Psoas muscle (tissue), 7 donors: ENCODE measurements at regions not wholly inside any gene's neighbourhood (a gene's known extent, or its start where the extent isn't known, plus 50 kb on each side); places are given as distances from the start of the nearest gene placed in this dataset.

ENCODE experiments used
- ATAC-seq, 4 donors: fragments of 200-7000 bp; cut with Tn5 transposase; one replicate each; pipeline ENCODE4 v1.9.1; 2020; ENCODE audit warnings: moderate library complexity in 3 of 4, mild to moderate bottlenecking in 2 of 4
- DNase-seq, 2 donors: peaks; one replicate each; pipeline ENCODE4 v3.0.0-alpha.2; 2020
- H3K27ac ChIP-seq: fragments of 200-600 bp; one replicate; pipeline ENCODE4 v1.8.0; 2022
- H3K27me3 ChIP-seq, 3 donors: fragments of 200-600 bp in 1 of 3; one replicate each; pipeline versions ENCODE4 v1.6.1 to v1.8.0; 2013 to 2022; ENCODE audit warnings: low read length in 2 of 3, mild to moderate bottlenecking in 2 of 3, moderate library complexity in 1 of 3; ENCODE audit not compliant: insufficient read depth in 3 of 3
- H3K36me3 ChIP-seq, 2 donors: fragments of 200-600 bp in 1 of 2; one replicate each; pipeline versions ENCODE4 v1.6.1 to v1.8.0; 2013 to 2022; ENCODE audit warnings: low read depth in 1 of 2, mild to moderate bottlenecking in 1 of 2, moderate library complexity in 1 of 2; ENCODE audit not compliant: insufficient read depth in 1 of 2
- H3K4me1 ChIP-seq: fragments of 200-600 bp; one replicate; pipeline ENCODE4 v1.8.0; 2022
- H3K4me3 ChIP-seq: fragments of 200-600 bp; one replicate; pipeline ENCODE4 v1.8.0; 2022; ENCODE audit warnings: mild to moderate bottlenecking
- H3K9me3 ChIP-seq: fragments of 200-600 bp; one replicate; pipeline ENCODE4 v1.8.0; 2022
- CTCF ChIP-seq: fragments of 200-600 bp; IDR thresholded peaks from one replicate; pipeline ENCODE4 v1.8.0; 2022; ENCODE audit warnings: antibody characterized with exemption
- WGBS, 3 donors: extraction: QIAGEN DNeasy Blood & Tissue Kit; methylation state at CpG; one replicate each; pipeline versions ENCODE4 v1.1.6 to v1.1.7; 2013; 5-methylcytosine and 5-hydroxymethylcytosine counted together
- intact Hi-C, 2 donors: fragments of 100-400 bp; cut with DNase I; formaldehyde crosslinking; loops; one replicate each; pipeline versions ENCODE4 v1.11.0 to v1.14.2; 2022
- donor health status: healthy with polysubstance abuse.
- donor health status: DM: no; HTN: no; CAD: no; lungs with moderate emphysema.
- donor health status: Bipolar disorder and iron deficiency.
- donor health status: healthy.
- donor health status: DM: yes; HTN: yes; CAD: no.
- donor health status: DM: no; HTN: no; CAD: no.
- donor health status: DM: yes; HTN: yes; CAD: no.

- H3K9me3 ChIP-seq: no peaks in the 10 kb centered on the region
- DNase-seq (no peak), ATAC-seq (no peak)
- WGBS, 3 donors: 90 to 94% (median 92%) methylated on average over 3 of the region's 3 CpGs
- no peaks in the 10 kb centered on the region for H3K4me1 ChIP-seq
- H3K4me3 ChIP-seq: no peak overlapping the region
- no peak overlapping the region for H3K27ac ChIP-seq
- TF ChIP-seq CTCF: no peak
- H3K36me3 ChIP-seq: no peaks in the 10 kb centered on the region
- no peaks in the 10 kb centered on the region for H3K27me3 ChIP-seq
- intact Hi-C loops: no loop called here
These were observed 1624.7 kb upstream of the LRRTM3 start for GRCh38 chr10:65301181-65301580.

GRCh38 chr10:65306201-65306600 is 1619.6 kb upstream of the LRRTM3 start:
- intact Hi-C loops: no loop called here
- WGBS, 3 donors: 51 to 68% (median 57%) methylated on average over 2 of the region's 2 CpGs
- H3K4me1 ChIP-seq: no peaks in the 10 kb centered on the region
- TF ChIP-seq CTCF: no peak
- H3K9me3 ChIP-seq: no peaks in the 10 kb centered on the region
- no peaks in the 10 kb centered on the region for H3K36me3 ChIP-seq
- no peak overlapping the region for H3K27ac ChIP-seq
- H3K27me3 ChIP-seq: no peaks in the 10 kb centered on the region
- H3K4me3 ChIP-seq: no peak overlapping the region
- ATAC-seq (no peak), DNase-seq (no peak)

GRCh38 chr10:65312876-65313275 is 1613.0 kb upstream of the LRRTM3 start:
- no peaks in the 10 kb centered on the region for H3K9me3 ChIP-seq
- intact Hi-C loops: no loop called here
- no peak for ATAC-seq
- H3K36me3 ChIP-seq: no peaks in the 10 kb centered on the region
- no peak overlapping the region for H3K4me3 ChIP-seq
- no peak for TF ChIP-seq CTCF
- DNase-seq: no peak
- H3K4me1 ChIP-seq: no peaks in the 10 kb centered on the region
- H3K27me3 ChIP-seq: no peaks in the 10 kb centered on the region
- no peak overlapping the region for H3K27ac ChIP-seq

GRCh38 chr10:65313406-65313805 is 1612.4 kb upstream of the LRRTM3 start:
- H3K36me3 ChIP-seq: no peaks in the 10 kb centered on the region
- no peak for TF ChIP-seq CTCF
- no peaks in the 10 kb centered on the region for H3K4me1 ChIP-seq
- H3K9me3 ChIP-seq: no peaks in the 10 kb centered on the region
- 78 to 85% (median 84%) methylated on average over 2 of the region's 2 CpGs for WGBS, 3 donors
- intact Hi-C loops: no loop called here
- H3K4me3 ChIP-seq: no peak overlapping the region
- no peak overlapping the region for H3K27ac ChIP-seq
- ATAC-seq: no peak
- no peaks in the 10 kb centered on the region for H3K27me3 ChIP-seq
- DNase-seq: no peak

GRCh38 chr10:65314253-65314652 is 1611.6 kb upstream of the LRRTM3 start:
- TF ChIP-seq CTCF: no peak
- intact Hi-C loops: no loop called here

More at GRCh38 chr10:65314253-65314652, 1611.6 kb upstream of the LRRTM3 start:
- Histone ChIP-seq H3K27me3 (no peaks in the 10 kb centered on the region), H3K27ac (no peak overlapping the region), H3K4me3 (no peak overlapping the region), H3K36me3 (no peaks in the 10 kb centered on the region), H3K9me3 (no peaks in the 10 kb centered on the region), H3K4me1 (no peaks in the 10 kb centered on the region)
- WGBS, 3 donors: 82 to 88% (median 86%) methylated on average over 3 of the region's 3 CpGs
- DNase-seq (no peak), ATAC-seq (no peak)
